ENCODE measurements at regions not wholly inside any gene's neighbourhood (a gene's known extent, or its start where the extent isn't known, plus 50 kb on each side); places are given as distances from the start of the nearest gene placed in this dataset.

- CTCF ChIA-PET (ENCODE audit: low intra/inter-chr PET ratio, low total read pairs): no interaction called here
- BruUV-seq (replicated peaks): no TSS peak
These were observed 505.7 kb downstream of the ZNF674 start for GRCh38 chrX:46039526-46039925.

GRCh38 chrX:46036508-46036907 lies 508.7 kb downstream of the ZNF674 start:
- FAIRE-seq (no peak), DNase-seq (ENCODE audit: low spot score) (no peak), ATAC-seq (no peak)
- CTCF ChIA-PET (ENCODE audit: low intra/inter-chr PET ratio, low total read pairs): no interaction called here
- Histone ChIP-seq H3K79me2 (ENCODE audit: insufficient read depth, low read length) (no peaks in the 10 kb centered on the region), H3K9me3 (ENCODE audit: low read length) (no peaks in the 10 kb centered on the region), H3K9ac (ENCODE audit: insufficient read depth, low read depth, low read length) (no peak overlapping the region), H3K27me3 (ENCODE audit: control insufficient read depth in 1 of 2, insufficient read depth in 2 of 2, low read length in 2 of 2) (no peaks in the 10 kb centered on the region), H4K20me1 (ENCODE audit: insufficient read depth, low read length) (no peaks in the 10 kb centered on the region), H3K36me3 (replicated peaks in 1 of 2; ENCODE audit: control insufficient read depth in 1 of 2, insufficient read depth in 2 of 2, low read length in 2 of 2) (no peaks in the 10 kb centered on the region), H3K4me2 (ENCODE audit: low read depth, low read length) (no peak overlapping the region), H3K4me3 (replicated peaks in 1 of 3; ENCODE audit: insufficient read depth in 1 of 3, low read depth in 2 of 3, low read length in 3 of 3) (no peak overlapping the region), H3K27ac (ENCODE audit: extremely low read length, insufficient read depth, low read length) (no peak overlapping the region), H2AFZ (ENCODE audit: low read length) (no peak overlapping the region), H3K4me1 (ENCODE audit: insufficient read depth, low read length) (no peaks in the 10 kb centered on the region)
- BruUV-seq (replicated peaks): no TSS peak
- POLR2A ChIA-PET: no interaction called here
- 12% methylated on average over 1 of the region's 1 CpG for WGBS (ENCODE audit: low lambda C conversion rate)
- in situ Hi-C loops (cut with HindIII; ENCODE audit: extremely low pct_ligation_motif_present, low pct_unique_long_range_greater_than_20kb): no loop called here
- TF ChIP-seq ZBTB21 (CRISPR knock-in tag; IDR thresholded peaks at IDR 0.05) (no peak), ZNF224 (CRISPR knock-in tag; IDR thresholded peaks at IDR 0.05) (no peak), ZNF496 (CRISPR knock-in tag; IDR thresholded peaks at IDR 0.05; ENCODE audit: insufficient replicate concordance) (no peak)
- intact Hi-C loops (cut with micrococcal nuclease; ENCODE audit: unreplicated experiment): no loop called here

More at GRCh38 chrX:46039526-46039925, 505.7 kb downstream of the ZNF674 start:
- H3K9ac ChIP-seq (ENCODE audit: insufficient read depth, low read depth, low read length): no peak overlapping the region
- no peaks in the 10 kb centered on the region for H3K27me3 ChIP-seq (ENCODE audit: control insufficient read depth in 1 of 2, insufficient read depth in 2 of 2, low read length in 2 of 2)
- no peaks in the 10 kb centered on the region for H3K79me2 ChIP-seq (ENCODE audit: insufficient read depth, low read length)
- DNase-seq (ENCODE audit: low spot score) (no peak), FAIRE-seq (no peak), ATAC-seq (no peak)
- no peak overlapping the region for H3K27ac ChIP-seq (ENCODE audit: extremely low read length, insufficient read depth, low read length)
- no peaks in the 10 kb centered on the region for H3K9me3 ChIP-seq (ENCODE audit: low read length)
- in situ Hi-C loops (cut with HindIII; ENCODE audit: extremely low pct_ligation_motif_present, low pct_unique_long_range_greater_than_20kb): no loop called here
- H3K4me2 ChIP-seq (ENCODE audit: low read depth, low read length): no peak overlapping the region
- H3K4me1 ChIP-seq (ENCODE audit: insufficient read depth, low read length): no peaks in the 10 kb centered on the region
- intact Hi-C loops (cut with micrococcal nuclease; ENCODE audit: unreplicated experiment): no loop called here
- H3K36me3 ChIP-seq (replicated peaks in 1 of 2; ENCODE audit: control insufficient read depth in 1 of 2, insufficient read depth in 2 of 2, low read length in 2 of 2): no peaks in the 10 kb centered on the region
- H4K20me1 ChIP-seq (ENCODE audit: insufficient read depth, low read length): no peaks in the 10 kb centered on the region
- TF ChIP-seq ZNF570 (CRISPR knock-in tag; IDR thresholded peaks at IDR 0.05; ENCODE audit: borderline replicate concordance): no peak
- no peak for TF ChIP-seq MAFF (IDR thresholded peaks at IDR 0.05; ENCODE audit: low read depth, low read length)
- TF ChIP-seq TMF1 (CRISPR knock-in tag; IDR thresholded peaks at IDR 0.05; ENCODE audit: low read depth): no peak
- TF ChIP-seq PRMT3 (CRISPR knock-in tag; IDR thresholded peaks at IDR 0.05; ENCODE audit: borderline replicate concordance, low read depth): no peak
- no peak for TF ChIP-seq ZNF431 (CRISPR knock-in tag; IDR thresholded peaks at IDR 0.05; ENCODE audit: borderline replicate concordance, low read depth)
- TF ChIP-seq SSRP1 (CRISPR knock-in tag; IDR thresholded peaks at IDR 0.05): no peak
- TF ChIP-seq IKZF4 (CRISPR knock-in tag; IDR thresholded peaks at IDR 0.05; ENCODE audit: borderline replicate concordance, low read depth, not compliant biosample characterization): no peak
- TF ChIP-seq ZC3H4 (CRISPR knock-in tag; IDR thresholded peaks at IDR 0.05; ENCODE audit: borderline replicate concordance): no peak
- TF ChIP-seq ZNF547 (CRISPR knock-in tag; IDR thresholded peaks at IDR 0.05): no peak
- no peak for TF ChIP-seq EZH2 (conservative IDR thresholded peaks at IDR 0.05; ENCODE audit: low read depth, low read length)
- no peak overlapping the region for H2AFZ ChIP-seq (ENCODE audit: low read length)
- H3K4me3 ChIP-seq (replicated peaks in 1 of 3; ENCODE audit: insufficient read depth in 1 of 3, low read depth in 2 of 3, low read length in 3 of 3): no peak overlapping the region
- WGBS (ENCODE audit: low lambda C conversion rate): 60% methylated on average over 5 of the region's 5 CpGs
- POLR2A ChIA-PET: no interaction called here
